ENCODE measurements at regions not wholly inside any gene's neighbourhood (a gene's known extent, or its start where the extent isn't known, plus 50 kb on each side); places are given as distances from the start of the nearest gene placed in this dataset.
"Not testable (repeated sequence)": the region's sequence is repeated elsewhere in the genome, so short reads cannot be mapped to it uniquely, and the experiment has no call there.

GRCh38 chr7:68243128-68243527, 1246.5 kb downstream of the TYW1 start:
- DNase-seq (ENCODE audit: low spot score): no peak

GRCh38 chr7:68244389-68244788, 1247.8 kb downstream of the TYW1 start:
- DNase-seq (ENCODE audit: low spot score): no peak

GRCh38 chr7:68245688-68246087, 1249.1 kb downstream of the TYW1 start:
- no peak for DNase-seq (ENCODE audit: low spot score)

GRCh38 chr7:68246189-68246633, 1249.6 kb downstream of the TYW1 start:
- DNase-seq (ENCODE audit: low spot score): no peak

DNA sequence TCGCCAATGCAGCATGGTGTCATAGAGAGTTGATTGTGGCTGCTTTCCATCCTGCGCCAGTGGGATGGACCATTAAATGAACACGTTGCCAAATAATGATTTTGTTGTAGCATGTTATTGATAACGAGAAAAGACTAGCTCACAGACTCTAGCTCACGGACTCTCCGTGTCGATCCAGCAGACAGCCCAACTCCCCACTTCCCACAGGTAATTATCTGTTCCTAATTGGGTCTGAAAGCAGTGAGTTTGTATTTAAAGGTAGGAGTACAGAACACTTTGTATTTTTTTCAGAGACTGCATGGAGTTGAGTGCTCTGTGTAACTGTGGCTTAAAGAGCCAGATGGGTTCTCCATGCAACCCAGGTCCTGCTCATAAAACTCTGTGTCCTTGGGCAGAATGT, 1250.5 kb downstream of the TYW1 start:
- DNase-seq (ENCODE audit: low spot score): no peak

- DNase-seq (ENCODE audit: low spot score): no peak
These were observed 1250.9 kb downstream of the TYW1 start for GRCh38 chr7:68247571-68247970.

DNA sequence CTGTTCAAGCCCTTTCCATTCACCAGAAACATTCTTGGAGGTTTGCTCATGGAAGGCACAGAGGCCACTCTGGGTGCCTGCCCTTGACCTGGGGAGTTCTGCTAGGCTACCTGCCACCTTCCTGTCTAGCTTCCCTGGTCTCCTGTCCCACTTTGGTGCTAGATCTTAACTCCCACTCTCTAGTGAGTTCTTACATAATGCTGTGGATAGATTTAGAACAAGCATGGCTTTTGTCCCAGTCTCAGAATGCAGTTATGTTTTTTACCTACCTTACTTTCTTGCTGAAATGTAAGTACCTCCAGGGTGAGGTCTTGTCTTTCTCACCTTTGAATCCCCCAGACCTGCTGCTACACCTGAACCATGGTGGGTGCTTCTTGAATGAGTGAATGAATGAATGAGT, 1252.3 kb downstream of the TYW1 start:
- DNase-seq (ENCODE audit: low spot score): no peak

DNA sequence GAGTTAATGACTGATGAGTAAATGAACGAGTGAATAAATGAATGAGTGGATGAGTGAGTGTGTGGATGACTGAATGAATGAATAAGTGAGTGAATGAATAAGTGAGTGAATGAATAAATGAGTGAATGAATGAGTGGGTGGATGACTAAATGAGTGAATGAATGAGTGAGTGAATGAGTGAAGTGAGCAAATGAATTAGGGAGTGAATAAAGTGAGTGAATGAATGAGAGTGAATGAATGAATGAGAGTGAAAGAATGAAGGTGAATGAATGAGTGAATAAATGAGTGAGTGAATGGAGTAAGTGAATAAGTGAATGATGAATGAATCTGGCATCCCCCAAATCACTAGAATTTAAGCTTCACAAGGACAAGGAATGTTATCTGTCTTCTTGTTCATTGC, 1253.0 kb downstream of the TYW1 start:
- no peak for DNase-seq (ENCODE audit: low spot score)

- DNase-seq (ENCODE audit: low spot score): no peak
These were observed 1253.5 kb downstream of the TYW1 start for GRCh38 chr7:68250143-68250542.

GRCh38 chr7:68254815-68255214, 1258.2 kb downstream of the TYW1 start:
- not testable (repeated sequence) for DNase-seq (ENCODE audit: low spot score)

- DNase-seq (ENCODE audit: low spot score): no peak
These were observed 1259.7 kb downstream of the TYW1 start for GRCh38 chr7:68256295-68256694.

GRCh38 chr7:68258609-68259008, 1262.0 kb downstream of the TYW1 start:
- DNase-seq (ENCODE audit: low spot score): no peak

- no peak for DNase-seq (ENCODE audit: low spot score)
These were observed 1268.6 kb downstream of the TYW1 start for GRCh38 chr7:68265258-68265657.

GRCh38 chr7:68266004-68266579, 1269.5 kb downstream of the TYW1 start:
- no peak for DNase-seq (ENCODE audit: low spot score)

DNA sequence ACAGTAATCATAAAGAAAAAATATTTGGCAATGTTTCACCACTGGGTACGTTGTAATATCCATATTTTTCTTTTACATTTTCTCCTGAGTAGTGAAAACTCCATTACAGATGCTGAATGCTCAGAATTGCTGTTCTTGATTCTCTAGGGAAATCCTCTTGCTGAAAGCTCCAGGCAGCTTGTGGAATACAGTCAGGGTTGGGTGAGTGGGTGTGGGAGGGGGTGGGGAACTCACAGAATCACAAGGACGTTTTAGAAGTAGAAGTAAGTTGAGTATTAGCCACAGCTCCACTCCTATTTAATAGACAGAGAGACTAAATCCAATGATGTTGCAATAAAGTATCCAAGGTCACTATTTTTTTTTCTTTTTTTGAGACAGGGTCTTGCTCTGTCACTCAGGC, 1270.9 kb downstream of the TYW1 start:
- no peak for DNase-seq (ENCODE audit: low spot score)

- no peak for DNase-seq (ENCODE audit: low spot score)
These were observed 1272.8 kb downstream of the TYW1 start for GRCh38 chr7:68269405-68269804.

DNA sequence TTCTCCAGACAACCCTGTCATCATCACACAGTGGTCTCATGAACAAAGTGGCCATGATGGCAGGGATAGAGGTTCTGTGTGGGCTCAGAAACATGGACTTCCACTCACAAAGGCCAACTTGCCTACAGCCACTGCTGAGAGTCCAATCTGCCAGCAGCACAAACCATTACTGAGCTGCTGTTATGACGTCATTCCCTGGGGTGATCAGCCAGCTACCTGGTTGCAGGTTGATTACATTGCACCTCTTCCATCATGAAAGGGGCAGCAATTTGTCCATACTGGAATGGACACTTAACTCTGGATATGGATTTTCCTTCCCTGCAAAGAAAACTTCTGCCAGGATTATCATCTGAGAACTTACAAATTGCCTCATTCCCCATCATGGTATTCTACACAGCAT, 1275.9 kb downstream of the TYW1 start:
- DNase-seq (ENCODE audit: low spot score): no peak

- no peak for DNase-seq (ENCODE audit: low spot score)
These were observed 1280.1 kb downstream of the TYW1 start for GRCh38 chr7:68276725-68277124.

DNA sequence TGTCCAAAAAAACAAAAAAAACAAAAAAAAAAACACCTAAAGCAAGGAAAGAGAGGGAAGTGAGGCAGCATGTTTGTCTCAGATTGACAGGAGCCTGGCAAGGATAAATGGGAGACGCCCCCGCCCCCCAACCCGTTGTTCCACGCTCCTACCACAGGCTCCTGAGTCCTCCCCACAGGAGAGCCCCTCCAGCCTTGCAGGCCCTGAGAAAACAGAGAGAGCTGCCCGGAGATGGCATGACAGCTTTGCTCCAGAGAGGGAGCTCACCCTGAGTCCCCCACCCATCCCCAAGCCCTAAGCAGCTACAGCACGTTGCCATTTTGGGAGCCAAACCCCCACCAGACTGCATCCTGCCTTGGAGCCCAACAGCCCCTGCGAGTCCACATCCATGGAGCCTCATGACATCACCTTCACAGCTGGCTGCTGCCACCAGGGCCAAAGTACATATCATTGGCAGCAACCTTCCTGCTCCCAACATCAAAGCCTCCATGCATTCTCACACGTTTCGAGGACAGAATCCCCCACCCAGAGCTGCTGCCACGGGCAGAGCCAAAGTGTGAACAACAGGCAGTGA, 1283.3 kb downstream of the TYW1 start:
- DNase-seq (ENCODE audit: low spot score): no peak

GRCh38 chr7:68280931-68281330, 1284.3 kb downstream of the TYW1 start:
- DNase-seq (ENCODE audit: low spot score): no peak

DNA sequence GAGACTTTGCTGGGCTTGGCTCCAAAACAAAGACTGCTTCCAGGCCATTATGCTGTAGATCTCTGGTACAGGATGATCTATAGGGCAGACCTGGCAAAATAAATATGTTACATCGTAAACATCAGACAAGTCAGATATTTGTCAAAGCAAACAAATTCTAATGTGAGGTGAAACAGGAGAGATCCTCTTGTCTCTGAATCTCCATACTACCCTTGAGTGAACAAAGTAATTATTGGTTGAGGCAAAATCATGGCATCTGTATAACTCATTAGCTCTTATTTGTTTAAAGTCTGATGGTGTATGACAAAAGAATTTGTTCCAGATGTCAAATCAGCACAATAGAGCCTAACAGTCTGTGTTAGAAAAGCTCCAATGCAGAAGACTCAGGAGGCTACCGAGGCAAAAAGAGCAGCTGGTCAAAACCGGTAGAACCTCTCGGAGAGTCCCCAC, 1291.5 kb downstream of the TYW1 start:
- no peak for DNase-seq (ENCODE audit: low spot score)

DNA sequence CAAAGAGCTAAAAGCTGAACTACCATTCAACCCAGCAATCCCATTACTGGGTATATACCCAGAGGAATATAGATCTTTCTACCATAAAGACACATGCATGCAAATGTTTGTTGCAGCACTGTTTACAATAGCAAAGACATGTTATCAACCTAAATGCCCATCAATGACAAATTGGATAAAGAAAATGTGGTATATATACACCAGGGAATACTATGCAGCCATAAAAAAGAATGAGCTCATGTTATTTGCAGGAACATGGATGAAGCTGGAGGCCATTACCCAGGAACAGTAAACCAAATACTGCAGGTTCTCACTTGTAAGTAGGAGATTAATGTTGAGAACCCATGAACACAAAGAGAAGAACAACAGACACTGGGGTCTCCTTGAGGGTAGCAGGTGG, 1295.1 kb downstream of the TYW1 start:
- no peak for DNase-seq (ENCODE audit: low spot score)

GRCh38 chr7:68295386-68295785, 1298.8 kb downstream of the TYW1 start:
- no peak for DNase-seq (ENCODE audit: low spot score)

GRCh38 chr7:68304536-68304935, 1293.7 kb upstream of the AUTS2 start:
- DNase-seq (ENCODE audit: low spot score): no peak
